ENCODE measurements at regions not wholly inside any gene's neighbourhood (a gene's known extent, or its start where the extent isn't known, plus 50 kb on each side); places are given as distances from the start of the nearest gene placed in this dataset.
"Not testable (repeated sequence)": the region's sequence is repeated elsewhere in the genome, so short reads cannot be mapped to it uniquely, and the experiment has no call there.

DNA sequence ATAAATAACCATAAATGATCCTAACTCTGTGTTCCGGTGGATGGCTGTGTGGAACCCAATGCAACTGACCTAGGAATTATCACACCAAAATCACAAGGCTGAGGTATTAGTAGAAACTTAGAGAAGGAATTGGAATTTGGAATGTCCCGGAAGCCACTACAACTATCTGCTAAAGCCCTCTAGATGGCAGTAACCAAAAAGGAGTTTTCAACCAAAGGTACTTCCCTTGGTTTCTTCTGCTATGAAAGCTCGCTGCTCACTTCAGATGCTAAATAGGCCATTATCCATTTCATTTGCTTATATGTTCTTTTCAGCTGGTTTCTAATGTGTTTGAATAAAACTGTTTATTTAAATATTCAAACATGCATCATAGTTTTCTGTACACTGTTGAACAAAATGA is 1589.1 kb upstream of the SPRY2 start:
- in situ Hi-C loops (cut with MboI; ENCODE audit: low sequenced_read_pairs), result no loop called here

DNA sequence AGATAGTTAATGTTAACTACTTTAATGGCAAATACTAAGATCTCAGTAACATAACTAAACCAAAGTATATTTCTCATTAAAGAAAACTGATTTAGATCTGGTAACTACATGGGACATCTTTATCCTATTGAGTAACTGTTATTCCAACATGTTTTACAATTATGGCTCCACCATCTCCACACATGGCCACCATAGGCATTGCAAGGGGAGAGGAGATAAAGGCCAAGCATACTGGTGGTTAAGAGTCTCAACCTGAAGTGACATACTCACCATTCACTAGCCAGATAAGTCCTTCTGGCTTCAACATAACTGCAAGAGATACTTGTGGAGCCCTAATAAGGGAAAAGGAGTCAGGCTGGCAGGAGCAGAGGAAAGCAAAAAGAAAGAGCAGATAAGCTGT is 1586.4 kb upstream of the SPRY2 start:
- in situ Hi-C loops (cut with MboI; ENCODE audit: low sequenced_read_pairs), result no loop called here

- in situ Hi-C loops (cut with MboI; ENCODE audit: low sequenced_read_pairs), result no loop called here
These were observed 1576.9 kb upstream of the SPRY2 start for GRCh38 chr13:81917810-81918209.

DNA sequence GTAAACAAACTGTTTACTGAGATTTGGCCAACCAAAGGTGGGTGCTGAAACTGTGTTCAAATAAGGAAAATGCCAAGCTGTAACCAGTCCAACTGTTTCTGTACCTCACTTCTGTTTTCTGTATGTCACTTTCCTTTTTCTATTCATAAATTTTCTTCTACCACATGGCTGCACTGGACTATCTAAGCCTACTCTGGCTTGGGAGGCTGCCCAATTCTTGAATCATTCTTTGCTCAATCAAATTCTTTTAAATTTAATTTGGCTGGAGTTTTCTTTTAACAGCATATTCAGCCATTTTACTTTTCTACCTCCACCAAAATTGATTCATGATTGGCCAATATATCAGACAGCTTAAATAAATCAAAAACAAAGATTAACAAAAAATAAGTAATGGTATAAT is 1575.5 kb upstream of the SPRY2 start:
- in situ Hi-C loops (cut with MboI; ENCODE audit: low sequenced_read_pairs), result no loop called here

DNA sequence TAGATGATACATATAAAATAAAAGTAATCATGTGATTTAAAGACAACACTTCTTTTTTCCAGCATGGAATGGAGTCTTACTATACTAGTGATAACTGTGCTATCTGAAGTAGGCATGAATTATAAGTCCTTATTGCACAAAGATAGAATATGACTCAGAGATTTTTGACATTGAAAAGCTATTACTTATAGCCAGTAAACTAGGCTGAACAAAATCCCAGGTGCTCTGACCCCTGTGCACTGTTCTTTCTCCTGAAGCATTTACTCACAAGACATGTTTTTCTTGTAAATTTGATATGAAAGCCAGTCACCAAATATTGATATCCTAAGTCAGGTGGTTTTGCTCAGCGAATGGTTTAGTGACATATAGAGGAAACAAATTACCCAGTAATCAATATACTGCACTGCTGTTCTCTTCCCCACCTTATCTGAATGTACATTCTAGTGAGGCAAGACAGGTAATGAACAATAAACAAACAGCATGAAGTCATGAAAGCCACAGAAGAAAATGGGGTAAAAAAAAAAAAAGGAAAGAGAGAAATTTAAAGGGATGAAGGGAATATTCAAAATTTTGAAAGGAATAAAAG is 1567.0 kb upstream of the SPRY2 start:
- in situ Hi-C loops (cut with MboI; ENCODE audit: low sequenced_read_pairs), result no loop called here

GRCh38 chr13:81888855-81889254 is 1547.9 kb upstream of the SPRY2 start:
- in situ Hi-C loops (cut with MboI; ENCODE audit: low sequenced_read_pairs), result no loop called here

DNA sequence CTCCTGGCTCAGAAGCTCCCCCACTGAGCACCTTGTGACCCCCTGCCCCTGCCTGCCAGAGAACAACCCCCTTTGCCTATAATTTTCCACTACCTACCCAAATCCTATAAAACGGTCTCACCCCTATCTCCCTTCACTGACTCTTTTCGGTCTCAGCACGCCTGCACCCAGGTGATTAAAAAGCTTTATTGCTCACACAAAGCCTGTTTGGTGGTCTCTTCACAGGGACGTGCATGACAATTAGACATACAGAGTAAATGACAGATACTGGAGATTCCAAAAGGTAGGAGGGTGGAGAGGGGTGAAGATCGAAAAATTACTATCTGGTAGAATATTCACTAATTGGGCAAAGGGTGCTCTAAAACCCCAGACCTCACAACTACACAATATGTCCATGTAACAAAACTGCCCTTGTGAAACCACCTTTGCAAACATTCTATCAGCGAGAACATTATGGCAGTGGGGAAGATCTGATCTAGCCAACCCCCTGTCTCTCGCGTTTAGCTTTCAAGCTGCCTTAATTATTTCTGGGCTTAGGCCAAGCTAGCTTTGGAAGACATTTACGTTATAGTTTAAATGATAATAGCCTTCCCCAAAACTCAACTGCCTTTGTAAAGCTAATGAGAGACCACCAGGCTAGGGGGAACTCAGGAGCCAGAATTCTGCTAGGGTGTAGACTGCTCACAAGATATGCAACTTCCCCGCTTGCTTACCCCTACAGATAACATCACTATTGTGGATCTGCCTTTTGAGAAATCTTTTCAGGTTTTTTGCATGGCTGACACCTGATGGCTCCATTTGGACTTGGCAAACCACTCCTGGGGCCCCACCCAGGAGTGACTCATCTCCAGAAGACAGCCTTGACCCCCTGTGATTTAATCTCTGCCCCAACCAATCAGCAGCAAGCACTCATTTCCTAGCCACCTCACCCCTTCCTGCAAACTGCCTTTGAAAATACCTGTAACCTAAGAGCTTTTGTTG is 1534.0 kb upstream of the SPRY2 start:
- in situ Hi-C loops (cut with MboI; ENCODE audit: low sequenced_read_pairs), result no loop called here

DNA sequence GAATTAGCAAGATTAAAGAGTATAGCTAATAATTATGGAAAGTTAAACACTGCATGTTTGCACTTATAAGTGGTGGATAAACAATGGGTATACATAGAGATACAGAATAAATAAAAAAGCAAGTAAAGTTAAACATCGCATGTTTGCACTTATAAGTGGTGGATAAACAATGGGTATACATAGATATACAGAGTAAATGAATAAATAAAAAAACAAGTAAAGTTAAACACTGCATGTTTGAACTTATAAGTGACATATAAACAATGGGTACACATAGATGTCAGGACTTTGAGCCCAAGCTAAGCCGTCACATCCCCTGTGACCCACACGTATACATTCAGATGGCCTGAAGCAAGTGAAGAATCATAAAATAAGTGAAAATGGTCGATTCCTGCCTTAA is 1533.3 kb upstream of the SPRY2 start:
- in situ Hi-C loops (cut with MboI; ENCODE audit: low sequenced_read_pairs), result no loop called here

DNA sequence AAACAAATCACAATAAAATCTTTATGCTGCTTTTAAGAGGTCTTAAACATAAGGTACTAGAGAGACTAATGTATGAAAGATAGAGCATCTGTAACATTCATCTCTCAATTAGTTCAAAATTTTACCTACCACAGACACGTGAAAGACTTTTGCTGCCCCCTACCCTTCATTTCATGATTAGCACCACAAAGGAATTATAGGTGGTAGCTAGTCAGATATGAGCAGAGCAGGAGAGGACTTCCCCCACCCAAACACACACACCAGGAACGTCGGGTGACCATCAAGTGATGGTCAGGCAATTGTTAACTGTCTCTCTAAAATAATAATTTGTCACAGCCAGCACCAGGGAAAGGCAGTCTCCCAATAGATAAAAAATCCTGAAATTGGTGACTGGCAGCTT is 1531.7 kb upstream of the SPRY2 start:
- in situ Hi-C loops (cut with MboI; ENCODE audit: low sequenced_read_pairs), result no loop called here

- in situ Hi-C loops (cut with MboI; ENCODE audit: low sequenced_read_pairs), result not testable (repeated sequence)
These were observed 1530.9 kb upstream of the SPRY2 start for GRCh38 chr13:81871751-81872325.

GRCh38 chr13:81848291-81848690 is 1507.4 kb upstream of the SPRY2 start:
- in situ Hi-C loops (cut with MboI; ENCODE audit: low sequenced_read_pairs), result no loop called here

DNA sequence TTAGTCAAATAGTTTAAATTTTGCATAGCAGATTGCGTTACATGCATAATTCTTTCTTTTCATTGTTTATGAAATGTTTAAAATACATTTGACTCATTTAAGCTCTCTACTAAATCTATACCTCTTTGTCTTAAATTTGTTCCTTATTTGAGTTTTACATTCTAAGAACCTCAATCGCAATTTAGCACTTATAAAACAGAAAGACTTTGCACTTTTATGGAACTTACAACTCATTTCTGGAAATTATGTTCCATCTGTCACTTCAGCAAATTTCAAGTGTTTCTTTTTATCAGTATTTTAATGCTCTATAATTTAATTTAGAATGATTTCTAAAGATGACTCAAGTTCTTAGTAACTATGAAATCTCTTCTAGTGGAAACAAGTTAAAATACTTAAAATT is 1505.8 kb upstream of the SPRY2 start:
- in situ Hi-C loops (cut with MboI; ENCODE audit: low sequenced_read_pairs), result no loop called here

DNA sequence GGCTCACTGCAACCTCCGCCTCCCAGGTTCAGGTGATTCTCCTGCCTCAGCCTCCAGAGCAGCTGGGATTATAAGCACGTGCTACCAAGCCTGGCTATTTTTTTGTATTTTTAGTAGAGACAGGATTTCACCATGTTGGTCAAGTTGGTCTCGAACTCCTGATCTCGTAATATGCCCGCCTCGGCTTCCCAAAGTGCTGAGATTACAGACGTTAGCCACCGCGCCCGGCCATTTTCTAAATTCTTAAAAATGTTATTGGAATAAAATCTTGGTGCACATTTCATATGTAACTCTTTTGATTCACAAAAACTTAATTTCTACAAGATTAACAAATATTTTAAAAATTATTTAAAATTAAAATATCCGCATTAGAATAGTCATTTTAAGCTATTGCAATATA is 1480.3 kb upstream of the SPRY2 start:
- in situ Hi-C loops (cut with MboI; ENCODE audit: low sequenced_read_pairs), result no loop called here

GRCh38 chr13:81800433-81800832 is 1459.5 kb upstream of the SPRY2 start:
- in situ Hi-C loops (cut with MboI; ENCODE audit: low sequenced_read_pairs), result no loop called here

DNA sequence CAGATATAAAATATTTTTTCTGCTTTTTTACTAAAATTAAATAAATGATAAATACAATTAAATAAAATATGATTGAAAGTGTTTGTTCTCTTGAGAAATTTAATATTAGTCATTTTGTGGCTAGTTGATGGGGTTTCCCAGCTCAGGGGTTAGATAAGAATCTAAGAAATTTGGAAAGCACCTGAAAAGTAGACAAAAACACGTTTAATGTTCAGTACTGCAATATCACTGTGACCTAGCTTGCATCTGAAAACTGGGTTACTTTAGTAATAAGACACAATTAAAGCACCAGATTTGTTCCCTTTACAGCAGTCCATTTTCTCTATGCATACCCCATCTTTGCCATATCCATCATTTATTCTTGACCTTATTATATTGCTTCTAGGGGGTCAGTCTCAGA is 1454.8 kb upstream of the SPRY2 start:
- in situ Hi-C loops (cut with MboI; ENCODE audit: low sequenced_read_pairs), result no loop called here

DNA sequence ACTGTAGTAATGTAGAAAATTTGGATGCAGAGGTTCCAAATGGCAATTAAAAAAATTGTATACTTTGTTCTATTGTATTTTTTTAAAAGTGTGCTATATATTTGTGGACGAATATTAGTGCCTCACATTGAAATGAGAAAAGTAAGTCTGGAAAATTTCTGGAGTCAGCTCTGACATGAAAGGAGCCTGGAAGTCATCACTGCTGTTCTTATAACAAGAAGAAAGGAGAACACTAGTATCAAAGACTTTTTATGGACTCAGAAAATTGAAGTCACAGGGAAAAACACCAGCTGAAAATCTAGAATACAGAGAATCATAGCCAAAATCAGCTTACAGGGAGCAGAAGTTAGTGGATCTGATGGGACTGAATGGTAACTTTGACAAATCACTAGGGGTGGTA is 1450.7 kb upstream of the SPRY2 start:
- in situ Hi-C loops (cut with MboI; ENCODE audit: low sequenced_read_pairs), result no loop called here

GRCh38 chr13:81781471-81781870 is 1440.5 kb upstream of the SPRY2 start:
- in situ Hi-C loops (cut with MboI; ENCODE audit: low sequenced_read_pairs), result no loop called here

- in situ Hi-C loops (cut with MboI; ENCODE audit: low sequenced_read_pairs), result no loop called here
These were observed 1439.0 kb upstream of the SPRY2 start for GRCh38 chr13:81779876-81780275.

- in situ Hi-C loops (cut with MboI; ENCODE audit: low sequenced_read_pairs), result no loop called here
These were observed 1437.4 kb upstream of the SPRY2 start for GRCh38 chr13:81778350-81778749.

DNA sequence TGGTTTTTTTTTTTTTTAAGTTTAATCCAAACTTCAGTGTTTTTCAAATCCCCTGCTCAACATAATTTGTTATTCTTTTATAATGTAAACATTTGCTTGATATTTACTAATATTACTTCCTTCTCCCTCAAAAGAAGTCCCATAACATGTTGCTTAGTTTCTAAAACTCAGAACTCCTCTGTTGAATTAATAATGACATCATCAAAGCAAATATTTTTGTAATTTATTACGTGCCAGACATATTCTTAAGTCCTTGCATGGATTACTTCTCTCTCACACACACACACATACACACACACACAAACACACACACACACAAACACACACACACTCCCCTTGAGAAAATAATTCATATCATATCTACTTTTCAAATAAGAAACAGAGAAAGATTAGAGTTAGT is 1432.3 kb upstream of the SPRY2 start:
- in situ Hi-C loops (cut with MboI; ENCODE audit: low sequenced_read_pairs), result no loop called here

- in situ Hi-C loops (cut with MboI; ENCODE audit: low sequenced_read_pairs), result no loop called here
These were observed 1431.0 kb upstream of the SPRY2 start for GRCh38 chr13:81771951-81772350.

DNA sequence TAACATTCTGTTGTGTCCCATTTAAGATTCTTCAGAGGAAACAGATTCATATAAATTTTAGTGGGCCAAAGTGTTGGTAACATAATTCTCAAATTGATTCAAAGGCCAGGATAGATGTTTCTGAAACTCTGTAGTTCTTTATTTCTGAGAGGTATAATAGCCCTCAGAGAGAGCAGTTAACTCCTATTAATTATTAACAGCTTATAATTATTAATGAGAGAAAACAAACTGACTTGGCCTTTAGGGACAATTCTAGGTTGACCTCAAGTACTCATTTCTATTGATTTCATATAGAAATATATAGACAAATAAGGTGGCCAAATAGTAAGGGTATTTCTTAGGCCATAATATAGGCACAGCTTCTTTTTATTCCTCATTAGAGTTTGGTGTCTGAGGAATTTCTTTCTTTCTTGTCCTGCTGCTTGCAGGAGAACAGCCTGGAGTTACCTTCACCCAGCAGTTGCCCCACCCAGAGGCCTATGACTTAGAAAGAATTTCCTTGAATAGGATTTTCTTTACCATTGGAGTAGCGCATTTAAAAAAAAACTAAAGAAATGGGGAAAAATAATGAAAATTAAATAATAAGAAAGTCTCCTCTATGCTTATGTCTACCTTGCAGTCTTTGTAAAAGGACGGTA is 1430.1 kb upstream of the SPRY2 start:
- in situ Hi-C loops (cut with MboI; ENCODE audit: low sequenced_read_pairs), result no loop called here
